H1 (cell line): ENCODE measurements at regions not wholly inside any gene's neighbourhood (a gene's known extent, or its start where the extent isn't known, plus 50 kb on each side); places are given as distances from the start of the nearest gene placed in this dataset.

Experiments
- CHD1 ChIP-seq: IDR thresholded peaks from 2 replicates; pipeline ENCODE4 v1.6.1; 2012; ENCODE audit warnings: low read depth, low read length, improper control_type of control experiment
- CTBP2 ChIP-seq: IDR thresholded peaks from 2 replicates; pipeline ENCODE4 v1.7.0; 2011; ENCODE audit warnings: borderline replicate concordance, mild to moderate bottlenecking, moderate library complexity, mixed read lengths, low read length; ENCODE audit not compliant: insufficient read depth, insufficient read length
- E2F6 ChIP-seq: IDR thresholded peaks from 2 replicates; pipeline ENCODE4 v1.6.1; 2012; ENCODE audit warnings: inconsistent platforms
- SIRT6 ChIP-seq: IDR thresholded peaks from one replicate; pipeline ENCODE4 v1.7.1; 2012; ENCODE audit warnings: low read length, inconsistent platforms

- TF ChIP-seq E2F6 (no peak), CHD1 (no peak), SIRT6 (no peak), CTBP2 (no peak)
These were observed 74.4 kb downstream of the YTHDF1 start (continued) for GRCh38 chr20:63141531-63141930.
